HG02623 (cell line): ENCODE measurements at regions not wholly inside any gene's neighbourhood (a gene's known extent, or its start where the extent isn't known, plus 50 kb on each side); places are given as distances from the start of the nearest gene placed in this dataset.
"Not testable (repeated sequence)": the region's sequence is repeated elsewhere in the genome, so short reads cannot be mapped to it uniquely, and the experiment has no call there.

Experiments
- ATAC-seq: cut with Tn5 transposase; IDR thresholded peaks from one replicate; pipeline ENCODE4 v1.9.1; 2021; ENCODE audit warnings: moderate library complexity; ENCODE audit not compliant: unreplicated experiment

- no peak for ATAC-seq
These were observed 67.2 kb downstream of the BUB3 start for GRCh38 chr10:123221418-123221817.

DNA sequence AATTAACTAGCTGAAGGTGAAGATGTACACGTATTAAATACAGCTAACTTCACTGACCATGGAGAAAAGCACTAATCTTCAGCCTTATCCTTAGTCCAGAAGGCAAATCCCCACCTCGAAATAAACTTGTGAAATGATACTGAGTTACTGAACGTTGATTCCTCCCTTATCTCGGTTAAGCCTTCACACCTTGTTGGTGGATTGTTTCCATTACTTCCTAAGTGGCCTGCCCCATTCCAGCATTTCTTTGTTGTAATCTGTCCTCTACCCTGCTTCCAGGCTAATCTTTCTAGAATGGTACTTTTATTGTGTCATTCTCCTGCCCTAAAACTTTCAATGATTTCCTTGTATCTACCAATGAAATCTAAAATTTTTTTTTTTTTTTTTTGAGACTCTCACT, 68.6 kb downstream of the BUB3 start:
- no peak for ATAC-seq

GRCh38 chr10:123227706-123228105, 73.5 kb downstream of the BUB3 start:
- ATAC-seq = no peak

- ATAC-seq = no peak
These were observed 75.9 kb downstream of the BUB3 start for GRCh38 chr10:123229927-123230630.

DNA sequence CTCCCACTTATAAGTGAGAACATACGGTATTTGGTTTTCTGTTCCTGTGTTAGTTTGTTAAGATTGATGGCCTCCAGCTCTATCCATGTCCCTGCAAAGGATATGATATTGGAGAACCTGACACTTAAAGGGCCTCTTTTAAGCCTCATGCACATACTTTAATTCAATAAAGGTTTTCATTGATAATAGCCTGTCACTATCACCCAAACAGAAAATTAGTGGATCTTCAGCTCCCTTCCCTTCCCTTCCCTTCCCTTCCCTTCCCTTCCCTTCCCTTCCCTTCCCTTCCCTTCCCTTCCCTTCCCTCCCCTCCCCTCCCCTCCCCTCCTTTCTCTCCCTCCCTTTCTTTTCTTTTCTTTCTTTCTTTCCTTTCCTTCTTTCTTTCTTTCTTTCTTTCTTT, 78.7 kb downstream of the BUB3 start:
- not testable (repeated sequence) for ATAC-seq

DNA sequence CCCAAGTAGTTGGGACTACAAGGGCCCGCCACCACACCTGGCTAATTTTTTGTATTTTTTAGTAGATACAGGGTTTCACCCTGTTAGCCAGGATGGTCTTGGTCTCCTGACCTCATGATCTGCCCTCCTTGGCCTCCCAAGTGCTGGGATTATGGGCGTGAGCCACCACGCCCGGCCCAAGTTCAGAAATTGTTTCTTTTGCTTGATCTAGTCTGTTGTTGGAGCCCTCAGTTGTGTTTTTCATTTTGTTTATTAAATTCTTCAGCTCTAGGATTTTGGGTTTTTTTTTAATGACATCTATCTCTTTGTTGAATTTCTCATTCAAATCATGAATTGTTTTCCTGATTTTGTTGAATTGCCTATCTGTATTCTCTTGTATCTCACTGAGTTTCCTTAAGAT, 80.8 kb downstream of the BUB3 start:
- not testable (repeated sequence) for ATAC-seq

DNA sequence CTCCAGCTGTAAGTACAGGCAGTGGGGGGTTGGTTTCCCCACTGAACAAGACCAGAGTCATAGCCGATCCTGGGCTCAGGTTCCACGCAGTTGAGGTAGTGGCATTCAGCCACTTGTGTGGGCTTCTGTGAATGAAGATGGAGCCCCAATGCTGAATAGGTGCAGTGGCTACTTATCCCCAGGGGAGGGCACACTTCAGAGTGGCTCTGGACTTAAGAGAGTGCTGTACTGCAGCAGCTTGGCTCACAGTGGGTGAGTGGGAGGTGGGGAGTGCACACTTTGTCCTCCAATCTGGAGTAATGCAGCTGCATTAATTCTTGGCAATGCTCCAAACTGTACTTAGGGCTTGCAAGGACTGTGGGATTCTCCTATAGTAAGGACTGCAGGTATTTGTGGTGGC, 81.9 kb downstream of the BUB3 start:
- no peak for ATAC-seq

DNA sequence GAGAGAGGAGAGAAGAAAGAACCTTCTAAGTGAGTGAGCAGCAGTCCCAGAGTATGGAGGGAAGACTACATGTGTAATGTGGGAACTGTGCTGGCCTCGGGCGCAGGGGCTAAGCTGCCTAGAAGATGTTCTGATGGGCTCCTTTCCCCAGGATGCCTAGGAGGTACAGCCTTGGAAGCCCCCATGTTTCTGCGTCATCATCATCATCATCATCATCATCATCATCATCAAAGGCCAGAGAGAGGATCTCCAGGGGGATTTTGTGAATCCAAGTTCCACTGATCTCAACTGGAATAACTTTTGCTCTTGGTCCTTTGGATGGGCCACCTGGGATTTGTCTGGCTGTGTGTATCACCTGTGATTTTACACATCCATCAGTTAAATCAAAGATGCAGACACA, 86.0 kb downstream of the BUB3 start:
- ATAC-seq = no peak

- ATAC-seq = no peak
These were observed 86.6 kb downstream of the BUB3 start for GRCh38 chr10:123240776-123241175.

DNA sequence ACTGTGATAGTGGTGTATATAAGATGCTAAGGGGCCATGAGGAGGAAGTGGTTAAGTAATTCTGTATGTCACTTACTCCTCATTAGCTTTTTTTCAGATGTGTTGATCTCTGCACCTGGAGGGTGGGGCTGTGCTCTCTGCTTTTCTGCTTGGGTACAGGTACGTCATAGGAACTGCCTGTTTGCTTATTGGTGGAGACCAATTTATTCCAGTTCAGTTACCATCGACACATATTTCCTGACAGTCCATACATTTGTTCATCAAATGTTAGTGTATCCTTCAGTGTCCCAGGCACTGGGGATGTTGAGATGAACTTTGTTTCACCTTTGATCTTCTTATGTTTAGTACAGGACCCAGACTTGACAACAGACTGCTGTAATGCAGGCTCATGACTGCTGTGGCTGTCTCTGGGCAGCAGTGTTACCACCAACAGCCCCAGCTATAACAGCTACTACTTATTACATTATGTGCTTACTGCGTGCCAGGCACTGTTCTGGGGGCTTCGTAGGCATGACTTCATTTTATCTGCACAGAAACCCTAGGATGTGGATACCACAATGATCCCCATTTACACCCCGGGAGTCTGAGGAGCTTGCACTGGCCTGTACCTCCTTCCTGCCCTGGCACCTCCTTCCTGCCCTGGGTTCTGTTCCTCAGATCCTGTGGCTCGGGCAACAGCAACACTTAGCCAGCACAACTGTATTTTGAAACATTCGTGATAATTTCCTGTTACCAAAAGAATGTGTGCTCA, 87.4 kb downstream of the BUB3 start:
- no peak for ATAC-seq

DNA sequence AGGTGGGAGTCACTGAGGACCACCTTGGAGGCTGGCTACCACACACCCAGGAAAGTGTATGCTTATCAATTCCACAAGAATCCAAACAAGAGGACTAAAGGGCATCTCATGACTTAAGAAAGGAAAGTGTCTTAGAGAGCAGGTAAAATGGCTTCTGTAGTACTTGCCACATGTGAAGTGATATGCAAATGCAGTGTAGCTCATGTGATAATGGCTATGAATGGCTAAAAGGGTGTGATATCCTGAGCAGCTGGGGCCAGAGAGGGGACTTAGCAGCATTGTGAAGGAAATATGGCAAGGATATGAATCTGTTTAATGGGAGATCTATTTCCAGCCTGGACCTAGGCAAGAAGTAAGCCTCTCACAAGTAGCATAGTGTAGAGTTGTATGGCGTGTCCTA, 90.5 kb downstream of the BUB3 start:
- ATAC-seq = no peak

- no peak for ATAC-seq
These were observed 91.1 kb downstream of the BUB3 start for GRCh38 chr10:123245264-123245663.

GRCh38 chr10:123249894-123250293, 95.7 kb downstream of the BUB3 start:
- ATAC-seq = no peak

DNA sequence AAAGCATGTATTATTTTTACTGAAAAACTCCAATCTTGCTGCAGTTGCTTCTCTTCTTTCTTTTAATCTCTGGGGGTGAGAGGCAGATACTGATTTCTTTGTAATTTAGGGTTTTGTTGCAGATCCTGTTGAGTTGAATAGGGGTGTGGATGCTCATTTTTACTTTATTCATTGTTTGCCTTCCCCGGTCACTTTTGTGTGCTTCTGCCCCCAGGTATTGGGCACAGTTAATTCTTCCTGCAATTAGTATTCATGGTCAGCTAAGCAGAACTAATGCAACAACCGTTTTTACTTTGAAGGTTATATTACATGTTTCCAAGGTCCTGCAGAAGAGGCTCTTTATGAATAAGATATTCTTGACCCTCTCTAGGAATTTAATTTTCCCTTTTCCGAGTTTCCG, 96.4 kb downstream of the BUB3 start:
- ATAC-seq = no peak

GRCh38 chr10:123252779-123253178, 98.6 kb downstream of the BUB3 start:
- no peak for ATAC-seq

- not testable (repeated sequence) for ATAC-seq
These were observed 100.1 kb downstream of the BUB3 start for GRCh38 chr10:123254343-123254742.

DNA sequence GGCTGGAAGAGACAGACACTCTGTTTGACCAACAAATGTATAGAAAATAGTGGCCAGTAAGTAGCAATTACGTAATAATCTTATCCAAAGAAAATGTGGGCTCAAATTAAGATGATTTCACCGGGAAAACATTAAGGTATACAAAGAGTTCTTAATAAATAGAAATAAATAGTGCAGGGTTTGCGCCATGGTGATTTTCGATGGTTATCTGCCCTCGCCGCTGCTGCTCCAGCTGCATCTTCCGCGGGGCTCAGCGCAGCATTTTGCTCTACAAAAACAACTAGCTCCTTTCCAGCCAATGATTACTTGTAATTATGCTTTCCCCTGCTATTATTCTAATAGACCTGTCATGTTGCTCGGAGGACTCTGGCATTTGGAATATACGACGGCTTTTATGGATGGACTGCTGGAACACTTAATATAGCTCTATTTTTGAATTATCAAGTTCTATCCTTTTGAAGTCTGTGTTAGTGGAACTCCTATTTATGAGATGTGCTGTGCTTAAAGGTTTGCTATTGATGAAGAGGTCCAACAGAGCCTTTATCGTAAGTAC, 103.8 kb downstream of the BUB3 start:
- no peak for ATAC-seq

GRCh38 chr10:123259081-123259480, 104.9 kb downstream of the BUB3 start:
- no peak for ATAC-seq

- no peak for ATAC-seq
These were observed 105.6 kb downstream of the BUB3 start for GRCh38 chr10:123259791-123260190.

- ATAC-seq = no peak
These were observed 108.3 kb downstream of the BUB3 start for GRCh38 chr10:123262456-123262855.

DNA sequence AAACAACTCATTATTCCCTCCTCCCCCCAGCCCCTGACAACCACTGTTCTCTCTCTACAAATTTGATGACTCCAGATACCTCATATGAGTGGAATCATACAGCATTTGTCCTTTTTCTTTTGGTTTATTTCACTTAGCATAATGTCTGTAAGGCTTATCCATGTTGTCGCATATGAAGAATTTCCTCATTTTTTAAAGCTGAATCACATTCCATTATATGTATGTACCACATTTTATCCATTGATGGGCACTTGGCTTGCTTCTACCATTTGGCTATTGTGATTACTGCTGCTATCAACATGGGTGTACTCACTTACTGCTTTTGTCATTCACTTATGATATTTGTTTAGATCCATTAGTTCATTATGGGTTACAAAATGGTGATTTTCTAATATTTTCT, 112.8 kb downstream of the BUB3 start:
- ATAC-seq = no peak

DNA sequence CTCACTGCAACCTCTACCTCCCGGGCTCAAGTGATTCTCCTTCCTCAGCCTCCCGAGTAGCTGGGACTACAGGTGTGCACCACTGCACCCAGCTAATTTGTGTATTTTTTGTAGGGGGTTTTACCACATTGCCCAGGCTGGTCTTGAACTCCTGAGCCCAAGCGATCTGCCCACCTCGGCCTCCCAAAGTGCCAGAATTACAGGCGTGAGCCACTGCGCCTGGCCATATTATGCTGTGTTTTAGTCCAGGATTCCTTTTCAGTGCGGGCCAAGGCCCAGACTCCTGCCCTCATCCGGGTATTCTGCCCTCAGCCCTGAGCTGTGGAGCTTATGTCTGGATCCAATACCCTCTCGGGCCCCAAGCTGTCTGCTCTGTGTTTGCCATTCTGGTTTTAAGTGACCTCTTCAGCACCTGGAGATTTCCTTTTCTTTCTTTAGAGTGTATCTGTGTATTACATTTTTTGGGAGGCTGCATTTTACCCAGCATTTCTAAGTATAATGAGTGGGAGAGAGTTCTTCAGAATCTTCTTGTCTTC, 114.9 kb downstream of the BUB3 start:
- no peak for ATAC-seq
